Stimulated activated CD4-positive, alpha-beta T cell treated with anti-CD3 and anti-CD28 coated beads, TNF-alpha, amount 100 ng/mL, for 4 hours (primary cell): ENCODE measurements at regions not wholly inside any gene's neighbourhood (a gene's known extent, or its start where the extent isn't known, plus 50 kb on each side); places are given as distances from the start of the nearest gene placed in this dataset.

Experiments
- DNase-seq, 3 experiments: peaks; one replicate each; pipeline ENCODE4 v3.0.0-alpha.2; 2020; ENCODE audit warnings: low read depth in 3 of 3

DNA sequence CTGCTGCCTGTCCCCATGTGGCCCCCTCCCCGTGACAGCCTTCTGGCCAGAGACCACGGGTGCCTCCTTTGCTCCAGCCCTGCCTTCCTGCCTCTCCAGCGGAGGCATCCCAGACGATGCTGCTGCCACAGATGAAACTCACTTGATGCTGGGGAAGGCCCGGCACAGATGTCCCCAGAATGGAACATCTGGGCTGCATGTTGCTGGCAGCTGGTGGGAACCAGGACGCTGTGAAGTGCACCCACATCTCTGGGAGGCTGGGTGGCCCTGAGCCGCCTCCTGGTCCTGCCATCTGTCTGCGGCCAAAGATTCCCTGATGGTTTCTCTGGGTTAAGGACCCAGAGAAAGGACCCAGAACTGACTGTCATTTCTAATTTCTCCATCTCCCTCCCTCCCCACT, 51.9 kb upstream of the PTPRS start:
- no peak for DNase-seq

DNA sequence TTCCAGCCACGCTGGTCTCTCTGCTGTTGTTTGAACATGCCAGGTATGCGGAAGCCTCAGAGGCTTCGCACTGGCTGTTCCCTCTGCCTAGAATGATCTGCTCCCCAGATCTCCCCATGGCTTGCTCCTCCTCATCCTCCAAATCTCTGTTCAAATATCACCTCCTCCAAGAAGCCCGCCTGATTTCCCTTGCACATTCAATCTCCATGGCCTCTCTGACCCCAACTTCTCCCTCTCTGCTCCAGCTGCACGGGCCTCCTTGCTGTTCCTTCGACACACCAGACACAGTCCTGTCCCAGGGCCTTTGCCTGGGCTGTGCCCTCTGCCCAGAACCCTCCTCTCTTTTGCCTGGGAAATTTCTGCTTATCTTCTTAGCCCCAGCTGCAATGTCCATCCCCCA, 52.5 kb upstream of the PTPRS start:
- DNase-seq, result no peak

DNA sequence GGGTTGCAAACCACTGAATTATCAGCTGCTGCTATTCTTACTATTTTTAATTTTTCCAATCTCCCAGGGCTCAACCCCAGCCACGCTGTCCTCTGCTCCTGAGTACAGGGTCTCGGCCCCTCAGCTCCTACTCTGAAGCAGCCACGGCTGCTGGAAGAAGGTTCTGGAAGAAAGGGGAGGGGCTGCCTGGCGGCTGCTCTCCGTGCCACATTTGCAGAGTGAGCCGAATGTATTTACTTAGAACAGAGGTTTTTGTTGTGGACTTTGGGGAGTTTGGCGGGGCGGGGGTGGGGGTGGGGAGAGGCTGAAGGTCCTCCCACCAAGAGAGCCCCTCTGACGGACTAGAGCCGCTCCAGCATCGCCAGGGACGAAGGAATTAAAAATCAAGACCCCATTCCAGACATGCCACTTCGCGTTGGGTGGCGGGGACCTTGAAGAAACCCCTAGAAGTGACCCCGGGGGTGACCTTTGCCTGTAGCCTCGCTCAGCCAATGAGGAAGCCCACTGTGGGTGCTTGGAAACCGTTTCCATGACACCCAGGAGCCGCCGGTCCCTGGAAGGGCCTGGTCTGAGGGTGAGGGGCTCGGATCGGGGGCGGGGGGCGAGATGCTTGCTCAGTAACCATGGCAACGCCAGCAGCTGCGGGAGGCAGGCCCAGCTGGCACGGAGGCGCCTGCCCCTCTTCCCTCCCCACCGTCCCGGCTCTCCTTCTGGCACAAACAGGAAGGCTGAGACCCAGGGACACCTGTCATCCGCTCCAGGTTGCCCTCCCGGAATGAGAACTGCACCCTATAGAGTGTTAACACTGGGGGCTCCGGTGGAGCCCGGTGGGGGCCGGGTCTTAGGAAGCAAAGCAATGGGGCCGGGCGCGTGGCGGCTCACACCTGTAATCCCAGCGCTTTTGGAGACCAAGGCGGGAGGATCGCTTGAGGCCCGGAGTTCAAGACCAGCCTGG, 54.2 kb upstream of the PTPRS start:
- DNase-seq, result no peak

DNA sequence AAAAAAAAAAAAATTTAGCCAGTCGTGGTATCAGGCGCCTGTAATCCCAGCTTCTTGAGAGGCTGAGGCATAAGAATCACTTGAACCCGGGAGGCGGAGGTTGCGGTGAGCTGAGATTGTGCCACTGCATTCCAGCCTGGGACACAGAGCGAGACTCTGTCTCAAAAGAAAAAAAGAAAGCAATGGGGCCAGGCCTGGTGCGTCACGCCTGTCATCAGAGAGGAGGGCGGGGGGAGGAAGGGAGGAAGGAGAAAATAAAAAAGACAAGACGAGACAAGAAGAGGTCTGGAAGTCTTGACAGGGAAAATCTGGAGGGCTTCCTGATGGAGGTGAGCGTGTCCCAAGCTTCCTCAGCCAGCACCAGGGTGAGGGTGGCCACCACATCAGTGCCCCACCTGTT, 54.9 kb upstream of the PTPRS start:
- no peak for DNase-seq

DNA sequence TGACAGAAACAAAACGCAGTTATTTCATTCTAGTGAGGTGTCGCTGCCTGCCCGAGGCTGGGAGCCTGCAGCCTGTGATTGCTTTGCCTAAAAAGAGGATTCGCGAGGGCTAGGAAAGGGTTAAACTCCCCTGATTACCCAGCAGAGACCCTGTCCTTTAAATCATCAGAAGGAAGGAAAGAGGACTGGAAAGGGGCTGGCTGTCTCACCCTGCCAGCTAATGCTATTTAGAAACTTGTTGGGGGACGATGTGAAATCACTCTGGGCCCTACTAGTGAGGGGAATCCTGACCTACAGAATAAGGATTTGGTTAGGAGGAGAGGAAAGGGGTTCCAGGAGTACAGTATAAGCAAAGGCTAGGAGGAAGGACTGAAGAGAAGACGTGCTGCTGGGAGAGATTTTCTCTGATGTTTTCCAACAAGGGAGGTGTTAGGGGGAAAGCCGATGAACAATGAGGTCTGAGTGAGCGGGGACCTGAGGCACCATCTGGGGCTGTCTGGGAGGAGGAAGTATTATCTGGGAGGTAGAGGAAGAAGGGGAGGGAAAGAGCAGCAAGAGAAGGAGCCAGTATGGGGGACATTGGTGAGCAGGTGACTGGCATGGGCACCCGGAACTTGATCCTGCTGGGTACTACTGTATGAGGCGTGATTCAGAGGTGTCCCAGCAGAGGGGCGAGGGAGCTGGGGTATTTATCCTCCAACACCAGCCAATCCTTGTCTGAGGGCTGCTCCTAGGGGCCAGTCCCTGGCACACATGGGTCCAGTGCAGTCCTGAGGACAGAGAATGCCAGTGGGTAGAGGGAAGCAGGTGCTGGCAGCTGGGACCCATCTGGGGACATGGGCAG, 55.7 kb upstream of the PTPRS start:
- DNase-seq, result no peak

DNA sequence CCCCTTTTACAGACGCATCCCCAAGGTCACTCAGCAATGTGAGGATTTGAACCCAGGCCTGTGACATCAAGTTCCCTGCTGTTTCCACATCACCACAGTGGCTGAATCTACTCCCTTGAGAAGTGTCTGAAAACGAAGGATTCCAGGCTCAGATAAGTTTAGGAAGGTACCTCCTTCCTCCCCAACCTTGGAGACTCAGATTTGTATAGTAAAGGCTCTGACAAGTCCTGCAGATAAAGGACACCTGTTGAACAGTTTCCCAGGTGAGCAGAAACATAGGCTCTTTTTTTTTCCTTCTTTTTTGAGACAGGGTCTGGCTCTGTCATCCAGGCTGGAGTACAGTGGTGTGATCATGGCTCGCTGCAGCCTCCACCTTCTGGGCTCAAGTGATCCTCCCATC, 56.4 kb upstream of the PTPRS start:
- DNase-seq, result no peak

DNA sequence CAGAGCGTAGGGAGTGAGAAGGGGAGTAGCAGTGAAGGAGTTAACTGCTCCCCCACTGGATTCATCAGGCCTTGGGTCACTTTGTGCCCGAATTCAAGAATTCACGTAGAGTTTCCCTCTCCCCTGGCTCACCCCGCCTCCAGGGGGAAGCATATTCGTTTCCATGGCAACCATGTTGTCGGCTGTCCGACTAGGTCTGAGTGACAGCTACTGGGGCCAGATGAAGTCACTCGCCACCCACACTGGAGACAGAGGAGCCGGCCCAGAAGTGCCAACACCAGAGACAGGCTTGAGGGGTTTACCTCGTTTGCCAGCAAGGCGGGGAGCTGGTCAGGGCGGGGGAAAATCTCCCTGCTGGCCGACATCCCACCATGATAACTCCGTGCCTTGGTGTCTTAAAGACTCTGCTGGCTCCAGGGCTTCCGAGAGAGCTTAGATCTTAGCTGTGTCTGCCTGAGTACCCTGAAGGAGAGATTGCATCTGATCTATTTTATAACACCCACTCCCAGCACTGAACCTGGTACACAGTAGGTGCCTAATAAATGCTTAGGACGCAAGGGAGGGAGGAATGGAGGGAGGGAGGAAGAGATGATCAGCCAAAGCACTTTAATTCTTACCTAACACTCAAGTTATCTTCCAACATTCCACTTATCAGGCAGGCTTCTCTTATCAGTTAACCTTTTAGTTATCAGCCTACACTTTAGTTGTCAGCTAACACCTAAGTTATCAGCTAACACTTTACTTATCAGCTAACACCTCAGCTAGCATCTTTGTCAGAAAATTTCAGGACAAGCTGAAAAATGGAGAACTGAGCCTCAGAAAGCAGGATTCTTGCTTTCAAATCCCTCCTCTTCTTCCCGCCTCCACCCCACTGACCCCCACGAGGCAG, 57.2 kb upstream of the ZNRF4 start:
- DNase-seq, result no peak

DNA sequence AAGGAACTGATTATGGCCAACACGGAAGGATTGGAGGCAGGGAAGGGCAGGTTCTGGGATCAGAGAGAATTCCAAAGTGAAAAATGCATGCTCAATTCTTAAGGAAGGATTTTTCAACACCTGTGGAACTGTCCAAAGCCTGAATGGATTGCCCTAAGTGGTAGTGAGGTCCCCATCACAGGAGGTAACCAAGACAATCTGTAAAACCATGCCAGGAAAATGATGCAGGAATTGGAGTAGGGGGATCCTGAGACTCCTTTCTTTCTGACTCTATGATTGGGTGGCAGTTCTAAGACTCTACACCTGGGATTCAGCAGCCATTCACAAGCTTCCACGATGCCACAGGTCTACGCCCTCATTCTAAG, 56.5 kb upstream of the ZNRF4 start:
- no peak for DNase-seq

DNA sequence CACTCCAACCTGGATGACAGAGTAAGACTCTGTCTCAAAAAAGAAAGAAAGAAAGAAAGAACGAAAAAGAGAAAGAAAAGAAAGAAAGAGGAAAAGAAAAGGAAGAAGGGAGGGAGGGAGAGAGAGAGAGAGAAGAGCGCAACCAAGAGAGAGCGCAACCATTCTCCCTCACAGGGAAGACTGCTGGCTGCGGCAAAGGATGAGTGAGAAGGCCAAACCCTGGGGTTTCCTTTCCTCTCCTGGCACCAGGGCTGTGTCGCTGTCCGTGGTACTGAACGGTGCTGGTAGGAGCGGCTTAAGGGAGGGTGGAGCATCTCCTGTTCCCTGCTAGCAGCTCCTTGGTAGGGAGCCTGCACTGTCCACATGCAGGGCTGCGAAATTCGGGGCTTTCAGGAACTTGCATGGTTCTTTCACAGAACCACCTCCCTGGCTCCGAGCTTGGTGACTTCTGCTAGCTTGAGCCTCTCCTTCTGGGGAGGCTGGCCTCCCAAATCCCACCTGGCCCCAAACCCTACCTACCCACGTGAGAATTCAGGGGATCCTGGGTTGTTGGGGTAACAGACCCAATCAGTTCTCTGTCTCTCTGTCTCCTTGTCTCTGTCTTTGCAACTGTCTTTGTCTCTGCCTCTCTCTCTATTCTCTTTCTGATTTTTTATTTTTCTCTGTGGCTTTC, 51.1 kb upstream of the ZNRF4 start:
- DNase-seq, result peak in 2 of 3 experiments; percentile 2 to 17
